ENCODE measurements at regions not wholly inside any gene's neighbourhood (a gene's known extent, or its start where the extent isn't known, plus 50 kb on each side); places are given as distances from the start of the nearest gene placed in this dataset.

DNA sequence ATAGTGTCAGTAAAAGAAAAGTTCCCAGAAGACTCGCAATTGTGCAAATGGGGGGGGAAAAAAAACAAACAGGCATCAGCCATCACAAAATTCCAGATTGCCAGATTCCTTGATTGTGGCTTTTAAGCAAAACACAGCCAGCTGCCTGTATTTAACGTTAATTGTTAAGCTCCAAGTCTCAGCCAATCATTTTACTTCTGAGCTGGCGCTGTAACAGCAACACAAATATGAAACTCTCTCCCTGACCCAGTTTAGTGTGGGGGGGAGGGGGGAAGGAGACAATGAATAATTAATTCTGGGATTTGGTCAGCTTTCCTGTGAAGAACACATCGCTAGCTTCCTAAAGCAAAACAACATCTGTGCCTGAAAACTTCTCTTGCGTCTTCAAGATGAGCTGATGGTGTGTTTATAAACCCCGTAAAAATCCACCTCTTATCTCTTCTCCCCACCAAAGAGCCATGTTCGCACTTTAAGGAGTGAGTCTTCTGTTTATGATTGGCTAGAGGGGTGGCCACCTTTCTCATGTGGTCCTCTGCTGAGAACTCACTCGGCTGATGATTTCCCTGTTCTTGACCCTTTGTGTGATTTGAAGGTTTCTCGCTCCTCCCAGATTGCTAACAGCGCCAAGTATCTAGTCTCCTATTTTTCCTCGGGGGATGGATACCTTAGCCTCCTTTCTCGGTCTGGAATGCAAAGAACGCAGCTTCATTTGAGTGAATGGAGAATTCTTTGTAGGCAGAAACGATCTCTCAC, 160.2 kb upstream of the DAPK1 start:
- H3K27ac ChIP-seq (ENCODE audit: low read depth, low read length), result no peak overlapping the region
- DNase-seq (ENCODE audit: insufficient read length, low spot score, missing footprints), result no peak
- H2AFZ ChIP-seq (ENCODE audit: low read length), result peak overlapping the region; percentile 60
- no peaks in the 10 kb centered on the region for H4K20me1 ChIP-seq (ENCODE audit: insufficient read depth, low read length)
- H3K4me3 ChIP-seq (ENCODE audit: insufficient read depth, low read length), result peak overlapping the region; percentile 65
- H3K9me3 ChIP-seq (ENCODE audit: low read depth, low read length), result no peaks in the 10 kb centered on the region
- H3K27me3 ChIP-seq (ENCODE audit: insufficient read depth, low read length), result peaks cover 9% of the 10 kb centered on the region
- H3K4me2 ChIP-seq (ENCODE audit: insufficient read depth, low read length), result peak overlapping the region; percentile 84
- H3K36me3 ChIP-seq (ENCODE audit: insufficient read depth, low read length), result no peaks in the 10 kb centered on the region
- H3K79me2 ChIP-seq (ENCODE audit: insufficient read depth, low read length), result no peaks in the 10 kb centered on the region
- TF ChIP-seq, protein P1, sequence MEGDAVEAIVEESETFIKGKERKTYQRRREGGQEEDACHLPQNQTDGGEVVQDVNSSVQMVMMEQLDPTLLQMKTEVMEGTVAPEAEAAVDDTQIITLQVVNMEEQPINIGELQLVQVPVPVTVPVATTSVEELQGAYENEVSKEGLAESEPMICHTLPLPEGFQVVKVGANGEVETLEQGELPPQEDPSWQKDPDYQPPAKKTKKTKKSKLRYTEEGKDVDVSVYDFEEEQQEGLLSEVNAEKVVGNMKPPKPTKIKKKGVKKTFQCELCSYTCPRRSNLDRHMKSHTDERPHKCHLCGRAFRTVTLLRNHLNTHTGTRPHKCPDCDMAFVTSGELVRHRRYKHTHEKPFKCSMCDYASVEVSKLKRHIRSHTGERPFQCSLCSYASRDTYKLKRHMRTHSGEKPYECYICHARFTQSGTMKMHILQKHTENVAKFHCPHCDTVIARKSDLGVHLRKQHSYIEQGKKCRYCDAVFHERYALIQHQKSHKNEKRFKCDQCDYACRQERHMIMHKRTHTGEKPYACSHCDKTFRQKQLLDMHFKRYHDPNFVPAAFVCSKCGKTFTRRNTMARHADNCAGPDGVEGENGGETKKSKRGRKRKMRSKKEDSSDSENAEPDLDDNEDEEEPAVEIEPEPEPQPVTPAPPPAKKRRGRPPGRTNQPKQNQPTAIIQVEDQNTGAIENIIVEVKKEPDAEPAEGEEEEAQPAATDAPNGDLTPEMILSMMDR (IDR thresholded peaks at IDR 0.05; ENCODE audit: extremely low read depth, low read depth, low read length), result no peak
- H3K4me1 ChIP-seq (ENCODE audit: insufficient read depth, low read length), result peaks cover 11% of the 10 kb centered on the region

DNA sequence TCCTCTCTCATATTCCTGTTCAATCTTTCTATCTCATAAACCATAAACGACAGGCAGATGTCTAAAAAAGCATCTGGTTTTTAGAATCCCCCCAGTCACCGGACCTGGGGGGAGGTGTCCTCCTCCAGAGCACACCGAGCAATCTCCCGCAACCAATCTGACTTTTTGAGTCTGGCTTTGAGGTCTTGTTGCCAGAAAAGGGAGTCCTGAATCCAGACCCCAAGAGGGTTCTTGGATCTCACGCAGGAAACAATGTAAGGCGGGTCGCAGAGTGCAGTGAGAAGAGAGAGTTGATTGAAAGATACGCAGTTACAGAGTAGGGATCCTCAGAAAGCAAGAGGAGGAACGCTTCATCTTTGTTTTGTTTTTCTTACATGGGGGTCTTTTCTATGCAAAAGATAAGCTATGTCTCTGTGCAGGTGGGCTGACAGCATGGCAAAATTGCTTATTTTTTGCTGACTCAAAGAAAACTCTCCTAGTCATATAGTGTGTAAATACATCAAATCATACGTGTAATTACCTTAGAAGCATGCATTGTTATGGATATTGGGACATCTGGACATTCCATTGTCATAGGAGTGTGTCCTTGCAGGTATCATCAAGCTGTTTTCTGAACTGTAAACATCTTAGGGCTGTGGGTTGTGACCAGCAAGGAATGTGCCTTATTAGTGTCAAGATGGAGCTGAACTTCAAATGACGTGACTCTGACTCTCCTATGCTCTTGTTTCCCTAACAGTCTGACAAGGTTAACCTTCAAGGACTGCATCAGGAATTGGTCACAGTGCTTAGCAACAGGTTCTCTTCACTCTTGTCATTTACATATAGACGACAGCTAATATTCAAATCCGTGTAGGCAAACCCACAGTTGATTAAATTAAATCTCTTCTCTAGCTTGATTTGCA, 159.3 kb upstream of the DAPK1 start:
- Histone ChIP-seq H3K27me3 (ENCODE audit: insufficient read depth, low read length) (peaks cover 9% of the 10 kb centered on the region), H3K4me2 (ENCODE audit: insufficient read depth, low read length) (peak overlapping the region; percentile 84), H3K79me2 (ENCODE audit: insufficient read depth, low read length) (no peaks in the 10 kb centered on the region), H4K20me1 (ENCODE audit: insufficient read depth, low read length) (no peaks in the 10 kb centered on the region), H2AFZ (ENCODE audit: low read length) (no peak overlapping the region), H3K9me3 (ENCODE audit: low read depth, low read length) (no peaks in the 10 kb centered on the region), H3K4me3 (ENCODE audit: insufficient read depth, low read length) (no peak overlapping the region), H3K4me1 (ENCODE audit: insufficient read depth, low read length) (peaks cover 11% of the 10 kb centered on the region), H3K36me3 (ENCODE audit: insufficient read depth, low read length) (no peaks in the 10 kb centered on the region), H3K27ac (ENCODE audit: low read depth, low read length) (no peak overlapping the region)
- TF ChIP-seq, protein P1 (IDR thresholded peaks at IDR 0.05; ENCODE audit: extremely low read depth, low read depth, low read length), result no peak
- peak; percentile 50 for DNase-seq (ENCODE audit: insufficient read length, low spot score, missing footprints)

DNA sequence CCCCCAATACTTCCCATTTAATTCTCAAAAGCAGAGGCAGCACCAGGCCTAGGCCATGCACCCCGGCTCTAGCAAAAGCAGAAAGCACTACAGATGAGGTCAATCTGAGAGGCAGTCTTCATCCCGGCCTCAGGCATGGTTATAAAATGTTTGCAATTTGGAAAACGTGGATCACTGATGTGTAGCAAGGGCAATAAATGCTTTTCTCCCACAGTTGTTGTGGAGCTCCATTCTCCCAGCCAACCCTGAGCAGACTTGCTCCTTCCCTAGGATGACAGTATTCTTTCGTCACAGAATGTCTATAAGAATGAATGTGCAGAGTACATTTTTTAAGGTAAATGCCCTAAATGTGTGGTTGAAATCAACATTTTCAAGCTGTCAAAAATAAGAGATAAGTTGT, 157.3 kb upstream of the DAPK1 start:
- peaks cover 9% of the 10 kb centered on the region for H3K27me3 ChIP-seq (ENCODE audit: insufficient read depth, low read length)
- no peak overlapping the region for H3K4me2 ChIP-seq (ENCODE audit: insufficient read depth, low read length)
- H4K20me1 ChIP-seq (ENCODE audit: insufficient read depth, low read length), result no peaks in the 10 kb centered on the region
- TF ChIP-seq, protein P1 (IDR thresholded peaks at IDR 0.05; ENCODE audit: extremely low read depth, low read depth, low read length), result no peak
- no peaks in the 10 kb centered on the region for H3K36me3 ChIP-seq (ENCODE audit: insufficient read depth, low read length)
- H3K4me1 ChIP-seq (ENCODE audit: insufficient read depth, low read length), result peaks cover 11% of the 10 kb centered on the region
- H2AFZ ChIP-seq (ENCODE audit: low read length), result no peak overlapping the region
- H3K27ac ChIP-seq (ENCODE audit: low read depth, low read length), result no peak overlapping the region
- DNase-seq (ENCODE audit: insufficient read length, low spot score, missing footprints), result no peak
- H3K79me2 ChIP-seq (ENCODE audit: insufficient read depth, low read length), result no peaks in the 10 kb centered on the region
- no peaks in the 10 kb centered on the region for H3K9me3 ChIP-seq (ENCODE audit: low read depth, low read length)
- no peak overlapping the region for H3K4me3 ChIP-seq (ENCODE audit: insufficient read depth, low read length)

DNA sequence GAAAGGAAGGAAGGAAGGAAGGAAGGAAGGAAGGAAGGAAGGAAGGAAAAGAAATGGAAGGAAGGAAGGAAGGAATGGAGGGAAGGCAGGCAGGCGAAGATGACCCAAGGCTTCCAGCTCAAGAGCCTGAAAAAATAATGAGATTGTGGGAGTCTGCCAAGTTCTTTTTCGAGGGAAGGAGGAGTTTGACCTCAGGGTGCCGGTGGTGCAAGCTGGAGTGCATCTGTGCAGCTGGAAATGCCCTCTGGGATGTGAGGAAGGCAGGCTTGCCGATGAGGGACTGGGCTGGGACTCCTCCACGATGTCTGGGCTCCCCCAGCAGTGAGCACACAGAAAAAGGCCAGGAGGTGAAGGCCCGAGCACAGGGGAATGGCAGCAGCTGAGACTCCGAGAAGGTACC, 154.9 kb upstream of the DAPK1 start:
- Histone ChIP-seq H3K79me2 (ENCODE audit: insufficient read depth, low read length) (no peaks in the 10 kb centered on the region), H3K36me3 (ENCODE audit: insufficient read depth, low read length) (no peaks in the 10 kb centered on the region), H3K9me3 (ENCODE audit: low read depth, low read length) (no peaks in the 10 kb centered on the region), H2AFZ (ENCODE audit: low read length) (peak overlapping the region; percentile 24), H3K4me1 (ENCODE audit: insufficient read depth, low read length) (peaks cover 5% of the 10 kb centered on the region), H3K27me3 (ENCODE audit: insufficient read depth, low read length) (peaks cover 9% of the 10 kb centered on the region), H3K27ac (ENCODE audit: low read depth, low read length) (no peak overlapping the region), H3K4me2 (ENCODE audit: insufficient read depth, low read length) (no peak overlapping the region), H3K4me3 (ENCODE audit: insufficient read depth, low read length) (no peak overlapping the region), H4K20me1 (ENCODE audit: insufficient read depth, low read length) (no peaks in the 10 kb centered on the region)
- TF ChIP-seq, protein P1 (IDR thresholded peaks at IDR 0.05; ENCODE audit: extremely low read depth, low read depth, low read length), result no peak
- DNase-seq (ENCODE audit: insufficient read length, low spot score, missing footprints), result no peak

Data from osteoblast (primary cell).